Mucosa of descending colon (tissue), 3 donors: ENCODE measurements at regions not wholly inside any gene's neighbourhood (a gene's known extent, or its start where the extent isn't known, plus 50 kb on each side); places are given as distances from the start of the nearest gene placed in this dataset.

ENCODE experiments used
- ATAC-seq: fragments of 200-7000 bp; cut with Tn5 transposase; one replicate; pipeline ENCODE4 v1.9.1; 2020; ENCODE audit warnings: mild to moderate bottlenecking, moderate library complexity
- DNase-seq, 3 donors: peaks; one replicate each; pipeline ENCODE4 v3.0.0-alpha.2; 2020
- H3K36me3 ChIP-seq: fragments of 200-600 bp; one replicate; pipeline ENCODE4 v1.8.0; 2021; ENCODE audit warnings: low read depth, mild to moderate bottlenecking
- H3K4me1 ChIP-seq: fragments of 200-600 bp; one replicate; pipeline ENCODE4 v1.8.0; 2021; ENCODE audit warnings: low read depth, mild to moderate bottlenecking
- H3K4me3 ChIP-seq: fragments of 200-600 bp; one replicate; pipeline ENCODE4 v1.8.0; 2021; ENCODE audit warnings: mild to moderate bottlenecking
- H3K9me3 ChIP-seq: fragments of 200-600 bp; one replicate; pipeline ENCODE4 v1.8.0; 2021; ENCODE audit warnings: mild to moderate bottlenecking
- intact Hi-C, 2 donors: fragments of 100-400 bp; cut with DNase I in 1 of 2; cut with micrococcal nuclease in 1 of 2; formaldehyde crosslinking; loops; one replicate each; pipeline versions ENCODE4 v1.11.0 to v1.11.1; 2022; cut with DNase I, micrococcal nuclease
- TF ChIP-seq, protein P1 (sequence below): fragments of 200-600 bp; IDR thresholded peaks from one replicate; pipeline ENCODE4 v1.8.0; 2022; ENCODE audit warnings: antibody characterized with exemption, mild to moderate bottlenecking
- donor health status: DM: no; HTN: no; CAD: no; lungs with moderate emphysema.
- donor health status: DM: no; HTN: no; CAD: no.
- donor health status: DM: no; HTN: yes; CAD: no.

DNA sequence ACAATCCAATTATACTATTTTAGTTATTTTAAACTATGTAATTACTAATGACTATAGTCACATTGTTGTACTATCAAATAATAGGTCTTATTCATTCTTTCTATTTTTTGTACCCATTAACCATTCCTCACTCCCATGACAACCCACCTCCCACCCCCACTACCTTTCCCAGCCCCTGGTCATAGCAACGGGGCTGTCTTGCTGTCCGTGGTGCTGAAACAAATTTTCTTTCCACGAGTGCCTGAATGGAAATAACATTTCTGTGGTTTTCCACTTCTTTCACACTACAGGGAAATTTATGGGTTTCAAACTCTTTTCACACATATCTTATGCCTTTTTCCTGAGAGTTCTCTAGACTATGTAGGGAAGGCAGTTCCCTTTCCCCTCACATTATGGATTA, 326.6 kb downstream of the PHKB start:
- Histone ChIP-seq H3K36me3 (no peaks in the 10 kb centered on the region), H3K4me1 (no peaks in the 10 kb centered on the region), H3K9me3 (peaks cover 17% of the 10 kb centered on the region), H3K4me3 (no peak overlapping the region)
- intact Hi-C loops, result no loop called here
- no peak for DNase-seq
- ATAC-seq, result no peak
- TF ChIP-seq, protein P1, sequence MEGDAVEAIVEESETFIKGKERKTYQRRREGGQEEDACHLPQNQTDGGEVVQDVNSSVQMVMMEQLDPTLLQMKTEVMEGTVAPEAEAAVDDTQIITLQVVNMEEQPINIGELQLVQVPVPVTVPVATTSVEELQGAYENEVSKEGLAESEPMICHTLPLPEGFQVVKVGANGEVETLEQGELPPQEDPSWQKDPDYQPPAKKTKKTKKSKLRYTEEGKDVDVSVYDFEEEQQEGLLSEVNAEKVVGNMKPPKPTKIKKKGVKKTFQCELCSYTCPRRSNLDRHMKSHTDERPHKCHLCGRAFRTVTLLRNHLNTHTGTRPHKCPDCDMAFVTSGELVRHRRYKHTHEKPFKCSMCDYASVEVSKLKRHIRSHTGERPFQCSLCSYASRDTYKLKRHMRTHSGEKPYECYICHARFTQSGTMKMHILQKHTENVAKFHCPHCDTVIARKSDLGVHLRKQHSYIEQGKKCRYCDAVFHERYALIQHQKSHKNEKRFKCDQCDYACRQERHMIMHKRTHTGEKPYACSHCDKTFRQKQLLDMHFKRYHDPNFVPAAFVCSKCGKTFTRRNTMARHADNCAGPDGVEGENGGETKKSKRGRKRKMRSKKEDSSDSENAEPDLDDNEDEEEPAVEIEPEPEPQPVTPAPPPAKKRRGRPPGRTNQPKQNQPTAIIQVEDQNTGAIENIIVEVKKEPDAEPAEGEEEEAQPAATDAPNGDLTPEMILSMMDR, result no peak

- no peak for ATAC-seq
- Histone ChIP-seq H3K4me3 (no peak overlapping the region), H3K4me1 (no peaks in the 10 kb centered on the region), H3K9me3 (no peaks in the 10 kb centered on the region), H3K36me3 (no peaks in the 10 kb centered on the region)
- no peak for DNase-seq
- intact Hi-C loops, result no loop called here
- TF ChIP-seq, protein P1, result no peak
These were observed 320.5 kb downstream of the PHKB start for GRCh38 chr16:47781673-47782072.

DNA sequence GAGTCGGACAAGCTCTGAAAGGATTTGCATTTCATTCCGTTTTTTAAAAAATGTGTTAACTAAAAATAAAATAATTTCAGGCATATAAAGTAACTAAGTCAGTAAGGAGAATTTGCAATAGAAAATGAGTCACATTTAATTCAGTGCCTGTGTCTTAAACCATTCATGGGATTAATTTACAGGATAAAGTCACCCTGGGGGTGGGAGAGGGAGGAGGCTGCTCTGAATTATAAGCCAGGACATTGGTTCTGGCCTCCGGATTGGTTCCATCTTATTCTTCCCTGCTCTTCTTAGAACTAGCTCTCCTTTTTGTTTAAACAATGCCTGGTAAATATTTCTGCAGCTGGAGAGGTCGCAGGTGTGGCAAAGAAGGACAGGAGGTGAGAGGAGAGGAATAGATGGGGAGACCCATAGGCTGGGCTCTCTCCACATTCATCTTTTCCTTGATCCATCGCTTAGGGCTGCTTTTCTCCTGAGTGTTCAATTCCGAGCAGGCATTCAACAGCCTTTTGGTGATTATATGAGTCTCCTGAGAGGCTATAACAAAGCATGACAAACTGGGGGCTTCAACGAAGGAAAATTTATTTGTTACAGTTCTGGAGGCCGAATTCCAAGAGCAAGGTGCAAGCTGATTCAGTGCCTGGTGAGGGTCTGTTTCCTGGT, 319.2 kb downstream of the PHKB start:
- ATAC-seq (no peak), DNase-seq (no peak)
- H3K36me3 ChIP-seq, result no peaks in the 10 kb centered on the region
- H3K9me3 ChIP-seq, result no peaks in the 10 kb centered on the region
- H3K4me1 ChIP-seq, result no peaks in the 10 kb centered on the region
- TF ChIP-seq, protein P1, result no peak
- intact Hi-C loops, result no loop called here
- no peak overlapping the region for H3K4me3 ChIP-seq

GRCh38 chr16:47779201-47780016, 318.3 kb downstream of the PHKB start:
- Histone ChIP-seq H3K4me3 (no peak overlapping the region), H3K4me1 (no peaks in the 10 kb centered on the region), H3K9me3 (no peaks in the 10 kb centered on the region), H3K36me3 (no peaks in the 10 kb centered on the region)
- TF ChIP-seq, protein P1, result no peak
- DNase-seq, result peak in 2 of 3 donors; percentile 2 to 23
- peak; percentile 43 for ATAC-seq
- intact Hi-C loops, result no loop called here

- intact Hi-C loops, result no loop called here
- Histone ChIP-seq H3K9me3 (no peaks in the 10 kb centered on the region), H3K4me1 (no peaks in the 10 kb centered on the region), H3K36me3 (no peaks in the 10 kb centered on the region), H3K4me3 (no peak overlapping the region)
- ATAC-seq, result no peak
- no peak for DNase-seq
- TF ChIP-seq, protein P1, result no peak
These were observed 317.1 kb downstream of the PHKB start for GRCh38 chr16:47778106-47778801.
